Spleen (tissue), 11 donors: ENCODE measurements at regions not wholly inside any gene's neighbourhood (a gene's known extent, or its start where the extent isn't known, plus 50 kb on each side); places are given as distances from the start of the nearest gene placed in this dataset.
A peak's percentile ranks its signal among the peaks of the same experiment; 100 is the strongest.
"Not testable (repeated sequence)": the region's sequence is repeated elsewhere in the genome, so short reads cannot be mapped to it uniquely, and the experiment has no call there.

Experiments used
- DNase-seq: peaks from one replicate; pipeline ENCODE4 v3.0.0-alpha.2; 2020
- H3K27ac ChIP-seq, 8 donors: fragments of 200-600 bp; sonication (generic) in 7 of 8; 1 replicate in 4 of 8; 2 replicates in 4 of 8; pipeline versions ENCODE4 v1.5.0 to v1.8.0; 2016 to 2021; ENCODE audit warnings: inconsistent platforms in 4 of 8, mild to moderate bottlenecking in 4 of 8, moderate library complexity in 1 of 8
- H3K27me3 ChIP-seq, 7 donors: fragments of 200-600 bp; sonication (generic) in 6 of 7; replicated peaks in 1 of 7; 1 replicate in 4 of 7; 2 replicates in 3 of 7; pipeline versions ENCODE4 v1.5.0 to v1.8.0; 2016 to 2021; ENCODE audit warnings: inconsistent platforms in 3 of 7, mild to moderate bottlenecking in 1 of 7
- H3K36me3 ChIP-seq, 6 donors: fragments of 200-600 bp; sonication (generic) in 5 of 6; 1 replicate in 4 of 6; 2 replicates in 2 of 6; pipeline versions ENCODE4 v1.5.0 to v1.8.0; 2016 to 2021; ENCODE audit warnings: inconsistent platforms in 2 of 6
- H3K4me1 ChIP-seq, 6 donors: fragments of 200-600 bp; sonication (generic) in 5 of 6; 1 replicate in 3 of 6; 2 replicates in 3 of 6; pipeline versions ENCODE4 v1.5.0 to v1.8.0; 2016 to 2021; ENCODE audit warnings: inconsistent platforms in 3 of 6
- H3K4me3 ChIP-seq, 8 donors: fragments of 200-600 bp; sonication (generic) in 7 of 8; 1 replicate in 4 of 8; 2 replicates in 4 of 8; pipeline versions ENCODE4 v1.5.0 to v1.8.0; 2016 to 2021; ENCODE audit warnings: inconsistent platforms in 4 of 8, mild to moderate bottlenecking in 4 of 8, moderate library complexity in 2 of 8
- H3K9me3 ChIP-seq, 8 donors: fragments of 200-600 bp; sonication (generic) in 7 of 8; 1 replicate in 4 of 8; 2 replicates in 4 of 8; pipeline versions ENCODE4 v1.5.0 to v1.8.0; 2016 to 2021; ENCODE audit warnings: inconsistent platforms in 4 of 8
- POLR2A ChIP-seq, 3 donors: fragments of 450-650 bp; IDR thresholded peaks; one replicate each; pipeline ENCODE4 v1.5.1; 2017; ENCODE audit warnings: antibody characterized with exemption in 3 of 3, mild to moderate bottlenecking in 1 of 3
- POLR2AphosphoS5 ChIP-seq, 3 donors: sonication (generic); formaldehyde crosslinking; IDR thresholded peaks; one replicate each; pipeline ENCODE4 v1.5.1; 2017; ENCODE audit warnings: antibody characterized with exemption in 3 of 3
- WGBS, 5 donors: extraction: QIAGEN DNeasy Blood & Tissue Kit in 3 of 5; methylation state at CpG; one replicate each; pipeline versions ENCODE4 v1.1.5 to v1.1.7; 2013 to 2018; 5-methylcytosine and 5-hydroxymethylcytosine counted together
- intact Hi-C: fragments of 100-400 bp; cut with DNase I; formaldehyde crosslinking; loops from one replicate; pipeline ENCODE4 v1.15.0; 2023; ENCODE audit warnings: low total_unique reads
- TF ChIP-seq, protein P1 (sequence below), 11 experiments: fragments of 200-600 bp in 7 of 11; fragments of 450-650 bp in 4 of 11; sonication (generic) in 4 of 11; IDR thresholded peaks in 8 of 11; conservative IDR thresholded peaks in 3 of 11; 1 replicate in 7 of 11; 2 replicates in 4 of 11; pipeline versions ENCODE4 v1.4.0 to v1.8.0; 2016 to 2021; ENCODE audit warnings: antibody characterized with exemption in 11 of 11, inconsistent platforms in 4 of 11, mild to moderate bottlenecking in 1 of 11
- donor health status: healthy with polysubstance abuse.
- donor health status: DM: no; HTN: no; CAD: no; lungs with moderate emphysema.
- donor health status: DM: no; HTN: no; CAD: no.
- donor health status: Bipolar disorder and iron deficiency.
- donor health status: healthy.
- donor health status: DM: no; HTN: no; CAD: no.
- donor health status: DM: yes; HTN: yes; CAD: no.

GRCh38 chr1:827211-828063 lies 96.3 kb upstream of the SAMD11 start:
- H3K4me3 ChIP-seq = peak overlapping the region; percentile 37 to 70 (median 52)
- H3K9me3 ChIP-seq, intact Hi-C loops, H3K27me3 ChIP-seq: not testable (repeated sequence)
- peak overlapping the region; percentile 88 to 93 (median 92) for H3K27ac ChIP-seq
- peaks cover 0 to 48% (median 15%) of the 10 kb centered on the region in 6 donors for H3K4me1 ChIP-seq
- peak; percentile 99 for DNase-seq
- peaks cover 0 to 13% (median 3%) of the 10 kb centered on the region in 6 donors for H3K36me3 ChIP-seq
- peak; percentile 86 to 90 (median 88) for TF ChIP-seq POLR2AphosphoS5 (IDR thresholded peaks at IDR 0.05)
- 0 to 2% (median 1%) methylated on average over 7 to 75 of the region's 109 CpGs for WGBS, 5 donors

- DNase-seq, H3K9me3 ChIP-seq, intact Hi-C loops: not testable (repeated sequence)
Observed at GRCh38 chr1:829324-829723, 94.4 kb upstream of the SAMD11 start.

GRCh38 chr1:829932-830331 lies 93.8 kb upstream of the SAMD11 start:
- intact Hi-C loops, H3K27ac ChIP-seq, DNase-seq, H3K4me3 ChIP-seq, H3K9me3 ChIP-seq, H3K27me3 ChIP-seq: not testable (repeated sequence)
- peaks cover 0 to 43% (median 15%) of the 10 kb centered on the region in 6 donors for H3K4me1 ChIP-seq
- WGBS, 5 donors = 82 to 90% (median 89%) methylated on average over 5 of the region's 5 CpGs
- peaks cover 0 to 31% (median 5%) of the 10 kb centered on the region in 6 donors for H3K36me3 ChIP-seq

More at GRCh38 chr1:829324-829723, 94.4 kb upstream of the SAMD11 start:
- not testable (repeated sequence) for H3K27me3 ChIP-seq, H3K27ac ChIP-seq, H3K4me3 ChIP-seq
- Histone ChIP-seq H3K36me3 (peaks cover 0 to 31% (median 5%) of the 10 kb centered on the region in 6 donors), H3K4me1 (peaks cover 0 to 48% (median 15%) of the 10 kb centered on the region in 6 donors)
- WGBS, 5 donors = 77 to 92% (median 88%) methylated on average over 3 of the region's 3 CpGs

GRCh38 chr1:830750-831149 lies 93.0 kb upstream of the SAMD11 start:
- H3K27me3 ChIP-seq, DNase-seq, intact Hi-C loops, H3K9me3 ChIP-seq, H3K27ac ChIP-seq, H3K4me3 ChIP-seq: not testable (repeated sequence)
- Histone ChIP-seq H3K4me1 (peaks cover 0 to 35% (median 11%) of the 10 kb centered on the region in 6 donors), H3K36me3 (peaks cover 0 to 31% (median 5%) of the 10 kb centered on the region in 6 donors)
- 67 to 96% (median 78%) methylated on average over 4 to 5 of the region's 5 CpGs for WGBS, 5 donors

GRCh38 chr1:831522-831921 lies 92.2 kb upstream of the SAMD11 start:
- 90 to 96% (median 94%) methylated on average over 8 of the region's 8 CpGs for WGBS, 5 donors
- peaks cover 0 to 27% (median 5%) of the 10 kb centered on the region in 6 donors for H3K4me1 ChIP-seq
- TF ChIP-seq POLR2A (IDR thresholded peaks at IDR 0.05) (no peak), POLR2AphosphoS5 (IDR thresholded peaks at IDR 0.05) (no peak)
- TF ChIP-seq, protein P1, sequence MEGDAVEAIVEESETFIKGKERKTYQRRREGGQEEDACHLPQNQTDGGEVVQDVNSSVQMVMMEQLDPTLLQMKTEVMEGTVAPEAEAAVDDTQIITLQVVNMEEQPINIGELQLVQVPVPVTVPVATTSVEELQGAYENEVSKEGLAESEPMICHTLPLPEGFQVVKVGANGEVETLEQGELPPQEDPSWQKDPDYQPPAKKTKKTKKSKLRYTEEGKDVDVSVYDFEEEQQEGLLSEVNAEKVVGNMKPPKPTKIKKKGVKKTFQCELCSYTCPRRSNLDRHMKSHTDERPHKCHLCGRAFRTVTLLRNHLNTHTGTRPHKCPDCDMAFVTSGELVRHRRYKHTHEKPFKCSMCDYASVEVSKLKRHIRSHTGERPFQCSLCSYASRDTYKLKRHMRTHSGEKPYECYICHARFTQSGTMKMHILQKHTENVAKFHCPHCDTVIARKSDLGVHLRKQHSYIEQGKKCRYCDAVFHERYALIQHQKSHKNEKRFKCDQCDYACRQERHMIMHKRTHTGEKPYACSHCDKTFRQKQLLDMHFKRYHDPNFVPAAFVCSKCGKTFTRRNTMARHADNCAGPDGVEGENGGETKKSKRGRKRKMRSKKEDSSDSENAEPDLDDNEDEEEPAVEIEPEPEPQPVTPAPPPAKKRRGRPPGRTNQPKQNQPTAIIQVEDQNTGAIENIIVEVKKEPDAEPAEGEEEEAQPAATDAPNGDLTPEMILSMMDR (IDR thresholded peaks at IDR 0.05 in 8 of 11, conservative IDR thresholded peaks at IDR 0.05 in 3 of 11) = no peak
- intact Hi-C loops = no loop called here
- DNase-seq = no peak
- H3K27ac ChIP-seq = no peak overlapping the region
- no peak overlapping the region for H3K4me3 ChIP-seq
- H3K9me3 ChIP-seq = no peaks in the 10 kb centered on the region
- no peaks in the 10 kb centered on the region for H3K27me3 ChIP-seq
- peaks cover 0 to 33% (median 5%) of the 10 kb centered on the region in 6 donors for H3K36me3 ChIP-seq

DNA sequence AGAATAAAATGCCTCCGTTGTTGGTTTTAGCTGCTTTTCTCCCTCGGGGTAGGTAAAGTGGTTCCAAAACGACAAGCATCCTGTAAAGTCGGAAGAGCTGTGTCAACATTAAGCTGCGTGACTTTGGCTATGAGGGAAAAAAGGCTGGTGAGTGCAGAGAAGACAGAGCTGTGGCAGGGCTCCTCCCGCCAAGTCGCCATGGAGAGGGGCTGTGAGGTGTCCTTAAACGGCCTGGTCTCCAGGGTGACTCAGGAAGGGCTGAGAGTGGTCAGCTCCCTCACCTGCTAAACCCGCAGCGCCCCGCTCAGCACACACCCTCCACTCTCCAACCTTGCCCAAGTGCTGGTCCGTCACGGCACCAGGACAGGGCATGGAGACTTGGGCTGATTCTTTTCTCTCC lies 91.6 kb upstream of the SAMD11 start:
- H3K9me3 ChIP-seq = no peaks in the 10 kb centered on the region
- no peak overlapping the region for H3K27ac ChIP-seq
- H3K27me3 ChIP-seq = no peaks in the 10 kb centered on the region
- H3K4me1 ChIP-seq = peaks cover 0 to 25% (median 5%) of the 10 kb centered on the region in 6 donors
- WGBS, 5 donors = 87 to 92% (median 89%) methylated on average over 13 of the region's 13 CpGs
- intact Hi-C loops = no loop called here
- TF ChIP-seq POLR2AphosphoS5 (IDR thresholded peaks at IDR 0.05) = no peak
- TF ChIP-seq POLR2A (IDR thresholded peaks at IDR 0.05) = no peak
- TF ChIP-seq, protein P1 (IDR thresholded peaks at IDR 0.05 in 8 of 11, conservative IDR thresholded peaks at IDR 0.05 in 3 of 11) = no peak
- no peak for DNase-seq
- no peak overlapping the region for H3K4me3 ChIP-seq
- peaks cover 0 to 33% (median 5%) of the 10 kb centered on the region in 6 donors for H3K36me3 ChIP-seq

DNA sequence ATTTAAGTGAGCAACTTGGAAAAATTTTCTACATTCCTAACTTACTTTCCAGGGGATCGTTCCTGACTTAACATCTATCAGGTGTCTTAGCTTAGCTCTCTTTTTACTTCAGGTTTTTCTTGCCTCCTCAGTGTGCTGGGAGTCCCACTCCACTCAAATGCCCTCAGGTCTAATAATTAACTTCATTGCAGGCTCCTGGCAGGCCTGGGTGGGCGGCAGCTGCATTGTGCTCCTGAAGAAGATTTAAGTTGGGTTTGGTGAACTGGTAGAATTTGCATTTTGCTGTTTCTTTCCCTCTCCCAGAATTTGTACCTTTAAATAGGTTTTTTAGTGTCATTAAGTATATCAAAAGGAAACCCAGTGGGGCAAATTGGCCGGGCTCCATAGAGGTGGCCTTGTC lies 90.5 kb upstream of the SAMD11 start:
- H3K27me3 ChIP-seq, DNase-seq, intact Hi-C loops, H3K27ac ChIP-seq, H3K4me3 ChIP-seq, H3K9me3 ChIP-seq: not testable (repeated sequence)
- WGBS, 5 donors = 64 to 94% (median 90%) methylated on average over 3 of the region's 3 CpGs
- H3K36me3 ChIP-seq = peaks cover 0 to 33% (median 5%) of the 10 kb centered on the region in 6 donors
- H3K4me1 ChIP-seq = peaks cover 0 to 23% (median 5%) of the 10 kb centered on the region in 6 donors

DNA sequence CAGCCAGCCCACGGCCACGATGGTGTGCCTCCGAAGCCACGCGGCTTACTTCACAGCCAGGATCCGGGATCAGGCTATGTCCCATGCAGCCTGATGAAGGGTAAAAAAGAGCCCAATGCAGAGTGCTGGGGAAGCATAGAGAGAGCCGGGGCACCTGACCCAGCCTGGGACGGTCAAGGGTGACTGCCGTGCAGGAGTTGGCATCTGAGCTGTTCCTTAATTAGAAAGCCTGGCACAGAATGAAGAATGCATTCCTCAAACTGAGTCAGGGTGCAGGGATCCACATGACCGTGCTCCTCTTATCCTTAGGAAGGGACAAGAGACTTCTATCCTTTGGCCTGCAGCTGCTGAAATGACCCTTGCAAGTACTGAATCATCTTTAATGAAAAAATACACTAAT lies 88.2 kb upstream of the SAMD11 start:
- WGBS, 5 donors = 90 to 100% (median 96%) methylated on average over 3 to 4 of the region's 10 CpGs
- peaks cover 0 to 33% (median 5%) of the 10 kb centered on the region in 6 donors for H3K36me3 ChIP-seq
- DNase-seq, H3K9me3 ChIP-seq, H3K27me3 ChIP-seq, intact Hi-C loops, H3K27ac ChIP-seq, H3K4me3 ChIP-seq, H3K4me1 ChIP-seq: not testable (repeated sequence)
